IPS-18a (cell line): ENCODE measurements at regions not wholly inside any gene's neighbourhood (a gene's known extent, or its start where the extent isn't known, plus 50 kb on each side); places are given as distances from the start of the nearest gene placed in this dataset.
"Not testable (repeated sequence)": the region's sequence is repeated elsewhere in the genome, so short reads cannot be mapped to it uniquely, and the experiment has no call there.

Experiments used
- H3K27ac ChIP-seq: one replicate; pipeline ENCODE4 v1.5.1; 2013; ENCODE audit warnings: low read length
- H3K27me3 ChIP-seq: one replicate; pipeline ENCODE4 v1.6.1; 2013; ENCODE audit warnings: mild to moderate bottlenecking, low read length; ENCODE audit not compliant: control insufficient read depth, insufficient read depth
- H3K36me3 ChIP-seq: one replicate; pipeline ENCODE4 v1.6.1; 2013; ENCODE audit warnings: low read depth, low read length; ENCODE audit not compliant: control insufficient read depth
- H3K4me1 ChIP-seq: one replicate; pipeline ENCODE4 v1.6.1; 2013; ENCODE audit warnings: low read depth, low read length; ENCODE audit not compliant: control insufficient read depth
- H3K4me3 ChIP-seq: one replicate; pipeline ENCODE4 v1.5.1; 2013; ENCODE audit warnings: low read length
- H3K9ac ChIP-seq: one replicate; pipeline ENCODE4 v1.6.1; 2013; ENCODE audit warnings: mild to moderate bottlenecking, low read length, moderate library complexity
- H3K9me3 ChIP-seq: one replicate; pipeline ENCODE4 v1.6.1; 2013; ENCODE audit warnings: low read depth, low read length; ENCODE audit not compliant: control insufficient read depth

- no peaks in the 10 kb centered on the region for H3K4me1 ChIP-seq
- no peak overlapping the region for H3K9ac ChIP-seq
- H3K4me3 ChIP-seq = no peak overlapping the region
- no peak overlapping the region for H3K27ac ChIP-seq
- no peaks in the 10 kb centered on the region for H3K27me3 ChIP-seq
- H3K9me3 ChIP-seq = no peaks in the 10 kb centered on the region
- H3K36me3 ChIP-seq = no peaks in the 10 kb centered on the region
These were observed 192.6 kb upstream of the IL12B start for GRCh38 chr5:159522841-159523240.

- H3K27me3 ChIP-seq, H3K4me3 ChIP-seq, H3K36me3 ChIP-seq, H3K27ac ChIP-seq, H3K9ac ChIP-seq, H3K9me3 ChIP-seq, H3K4me1 ChIP-seq: not testable (repeated sequence)
These were observed 194.0 kb upstream of the IL12B start for GRCh38 chr5:159524279-159524678.

- no peaks in the 10 kb centered on the region for H3K27me3 ChIP-seq
- H3K27ac ChIP-seq = no peak overlapping the region
- no peaks in the 10 kb centered on the region for H3K4me1 ChIP-seq
- H3K36me3 ChIP-seq = no peaks in the 10 kb centered on the region
- no peaks in the 10 kb centered on the region for H3K9me3 ChIP-seq
- no peak overlapping the region for H3K4me3 ChIP-seq
- H3K9ac ChIP-seq = no peak overlapping the region
These were observed 194.8 kb upstream of the IL12B start for GRCh38 chr5:159525117-159525516.

- H3K27me3 ChIP-seq = no peaks in the 10 kb centered on the region
These were observed 197.4 kb upstream of the IL12B start for GRCh38 chr5:159527546-159528254.

GRCh38 chr5:159531554-159532105 is 201.3 kb upstream of the IL12B start:
- no peaks in the 10 kb centered on the region for H3K27me3 ChIP-seq
- H3K9ac ChIP-seq = no peak overlapping the region
- no peaks in the 10 kb centered on the region for H3K36me3 ChIP-seq
- no peaks in the 10 kb centered on the region for H3K4me1 ChIP-seq
- H3K9me3 ChIP-seq = peaks cover 7% of the 10 kb centered on the region
- H3K27ac ChIP-seq = no peak overlapping the region
- H3K4me3 ChIP-seq = no peak overlapping the region

More at GRCh38 chr5:159527546-159528254, 197.4 kb upstream of the IL12B start:
- no peak overlapping the region for H3K9ac ChIP-seq
- H3K36me3 ChIP-seq = no peaks in the 10 kb centered on the region
- H3K9me3 ChIP-seq = no peaks in the 10 kb centered on the region
- H3K4me3 ChIP-seq = no peak overlapping the region
- no peaks in the 10 kb centered on the region for H3K4me1 ChIP-seq
- no peak overlapping the region for H3K27ac ChIP-seq

GRCh38 chr5:159533197-159533596 is 202.9 kb upstream of the IL12B start:
- H3K4me3 ChIP-seq = no peak overlapping the region
- no peak overlapping the region for H3K9ac ChIP-seq
- no peaks in the 10 kb centered on the region for H3K27me3 ChIP-seq
- no peaks in the 10 kb centered on the region for H3K4me1 ChIP-seq
- peaks cover 7% of the 10 kb centered on the region for H3K9me3 ChIP-seq
- no peak overlapping the region for H3K27ac ChIP-seq
- H3K36me3 ChIP-seq = no peaks in the 10 kb centered on the region

GRCh38 chr5:159536166-159536565 is 205.9 kb upstream of the IL12B start:
- Histone ChIP-seq H3K4me1 (no peaks in the 10 kb centered on the region), H3K4me3 (no peak overlapping the region), H3K36me3 (no peaks in the 10 kb centered on the region), H3K27me3 (no peaks in the 10 kb centered on the region), H3K9me3 (peaks cover 7% of the 10 kb centered on the region), H3K27ac (no peak overlapping the region), H3K9ac (no peak overlapping the region)

GRCh38 chr5:159536646-159537045 is 206.4 kb upstream of the IL12B start:
- H3K36me3 ChIP-seq = no peaks in the 10 kb centered on the region
- no peaks in the 10 kb centered on the region for H3K27me3 ChIP-seq
- H3K9me3 ChIP-seq = peaks cover 7% of the 10 kb centered on the region
- H3K9ac ChIP-seq = no peak overlapping the region
- H3K4me1 ChIP-seq = no peaks in the 10 kb centered on the region
- no peak overlapping the region for H3K4me3 ChIP-seq
- H3K27ac ChIP-seq = no peak overlapping the region

- Histone ChIP-seq H3K9me3 (no peaks in the 10 kb centered on the region), H3K9ac (no peak overlapping the region), H3K36me3 (no peaks in the 10 kb centered on the region), H3K27me3 (no peaks in the 10 kb centered on the region), H3K4me3 (no peak overlapping the region), H3K27ac (no peak overlapping the region), H3K4me1 (no peaks in the 10 kb centered on the region)
These were observed 209.4 kb upstream of the IL12B start for GRCh38 chr5:159539678-159540077.

- no peak overlapping the region for H3K4me3 ChIP-seq
- H3K9me3 ChIP-seq = no peaks in the 10 kb centered on the region
- no peaks in the 10 kb centered on the region for H3K4me1 ChIP-seq
- H3K27me3 ChIP-seq = no peaks in the 10 kb centered on the region
- H3K9ac ChIP-seq = no peak overlapping the region
- no peaks in the 10 kb centered on the region for H3K36me3 ChIP-seq
- H3K27ac ChIP-seq = no peak overlapping the region
These were observed 213.0 kb upstream of the IL12B start for GRCh38 chr5:159543326-159543725.

GRCh38 chr5:159545156-159545555 is 214.9 kb upstream of the IL12B start:
- H3K27ac ChIP-seq = no peak overlapping the region

More at GRCh38 chr5:159545156-159545555, 214.9 kb upstream of the IL12B start:
- Histone ChIP-seq H3K27me3 (no peaks in the 10 kb centered on the region), H3K9me3 (no peaks in the 10 kb centered on the region), H3K4me3 (no peak overlapping the region), H3K36me3 (no peaks in the 10 kb centered on the region), H3K4me1 (no peaks in the 10 kb centered on the region), H3K9ac (no peak overlapping the region)
